ENCODE measurements at regions not wholly inside any gene's neighbourhood (a gene's known extent, or its start where the extent isn't known, plus 50 kb on each side); places are given as distances from the start of the nearest gene placed in this dataset.
"Not testable (repeated sequence)": the region's sequence is repeated elsewhere in the genome, so short reads cannot be mapped to it uniquely, and the experiment has no call there.

GRCh38 chr10:4221310-4221709 is 436.3 kb upstream of the KLF6 start:
- not testable (repeated sequence) for TF ChIP-seq CTCF (conservative IDR thresholded peaks at IDR 0.05; ENCODE audit: low read depth, low read length); EZH2 (IDR thresholded peaks at IDR 0.05; ENCODE audit: low read length, unreplicated experiment)

All from PC-3 (cell line).